Astrocyte of the hippocampus (primary cell): ENCODE measurements at regions not wholly inside any gene's neighbourhood (a gene's known extent, or its start where the extent isn't known, plus 50 kb on each side); places are given as distances from the start of the nearest gene placed in this dataset.
"Not testable (repeated sequence)": the region's sequence is repeated elsewhere in the genome, so short reads cannot be mapped to it uniquely, and the experiment has no call there.

Experiments
- DNase-seq: peaks from one replicate; pipeline ENCODE4 v3.0.0; 2011; ENCODE audit warnings: low read depth, low spot score

- no peak for DNase-seq
Measured at GRCh38 chr5:10130881-10131280, 118.8 kb downstream of the ATPSCKMT start.

- no peak for DNase-seq
Measured at GRCh38 chr5:10126900-10127299, 122.8 kb downstream of the ATPSCKMT start.

GRCh38 chr5:10125116-10125515, 124.6 kb downstream of the ATPSCKMT start:
- no peak for DNase-seq

DNA sequence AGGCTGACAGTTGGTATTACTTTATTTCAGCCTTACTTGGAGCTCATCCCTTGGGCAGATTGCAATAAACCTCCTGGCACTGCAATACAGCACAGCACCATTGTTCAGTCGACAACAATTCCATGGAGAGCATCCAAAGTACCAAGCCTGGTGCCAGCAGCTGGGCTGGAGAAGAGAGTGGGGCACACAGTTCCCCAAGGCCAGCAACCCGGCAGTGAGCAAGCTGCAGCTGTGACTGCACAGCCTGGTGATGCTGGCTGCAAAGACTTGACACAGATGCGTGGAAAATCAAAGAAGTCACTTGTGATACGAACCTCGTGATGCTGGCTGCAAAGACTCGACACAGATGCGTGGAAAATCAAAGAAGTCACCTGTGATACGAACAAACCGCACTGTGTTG, 125.4 kb downstream of the ATPSCKMT start:
- peak; percentile 25 for DNase-seq

- DNase-seq: no peak
Measured at GRCh38 chr5:10123254-10123989, 126.3 kb downstream of the ATPSCKMT start.

DNA sequence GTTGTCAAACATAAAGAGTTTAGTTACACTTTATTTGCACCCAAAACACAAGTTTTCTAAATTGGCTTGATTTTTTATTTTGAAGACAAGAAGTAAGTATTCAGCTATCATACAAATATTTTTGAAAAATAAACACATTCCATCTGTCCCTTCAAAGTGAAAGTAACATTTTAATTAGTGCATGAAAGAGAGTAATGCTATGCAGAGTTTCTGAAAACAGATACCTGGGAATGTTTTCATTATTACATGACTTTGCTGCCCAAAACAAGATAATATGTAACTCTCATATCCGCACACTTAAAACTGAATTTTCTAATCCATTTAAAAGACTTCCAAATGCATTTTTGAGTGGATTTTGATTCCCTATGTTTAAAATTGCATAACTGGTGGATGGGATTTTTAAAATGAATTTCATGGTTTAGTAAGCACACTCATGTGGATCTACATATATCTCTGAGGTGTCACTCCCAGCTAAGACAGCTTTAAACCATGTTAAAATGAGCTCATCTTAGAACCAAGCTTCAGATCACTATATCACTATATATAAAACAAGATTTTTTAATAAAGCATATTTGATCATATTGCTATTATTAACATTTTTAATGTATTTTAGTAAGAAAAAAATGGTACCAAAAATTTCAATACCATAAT, 127.5 kb downstream of the ATPSCKMT start:
- no peak for DNase-seq

- no peak for DNase-seq
Measured at GRCh38 chr5:10120934-10121333, 128.8 kb downstream of the ATPSCKMT start.

GRCh38 chr5:10118150-10118549, 131.5 kb downstream of the ATPSCKMT start:
- no peak for DNase-seq

DNA sequence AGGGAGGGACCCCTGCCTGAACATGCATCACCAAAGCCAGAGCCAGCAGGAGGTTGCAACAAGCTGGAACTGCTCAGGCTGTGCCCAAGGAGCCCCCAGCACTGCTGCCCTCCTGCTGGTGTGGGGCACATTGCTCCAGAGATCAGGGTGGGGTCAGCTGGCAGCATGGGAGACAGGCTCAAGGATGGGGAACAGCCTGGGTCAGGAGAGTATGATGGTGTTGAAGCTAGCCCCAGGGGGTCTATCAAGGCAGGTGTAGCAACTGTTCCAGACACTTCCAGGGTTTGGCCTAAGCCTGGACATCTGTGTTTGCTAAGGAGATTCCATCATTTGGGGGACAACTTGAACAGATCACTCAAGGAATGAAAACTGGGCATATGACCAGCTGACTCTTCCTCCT, 133.1 kb downstream of the ATPSCKMT start:
- no peak for DNase-seq

DNA sequence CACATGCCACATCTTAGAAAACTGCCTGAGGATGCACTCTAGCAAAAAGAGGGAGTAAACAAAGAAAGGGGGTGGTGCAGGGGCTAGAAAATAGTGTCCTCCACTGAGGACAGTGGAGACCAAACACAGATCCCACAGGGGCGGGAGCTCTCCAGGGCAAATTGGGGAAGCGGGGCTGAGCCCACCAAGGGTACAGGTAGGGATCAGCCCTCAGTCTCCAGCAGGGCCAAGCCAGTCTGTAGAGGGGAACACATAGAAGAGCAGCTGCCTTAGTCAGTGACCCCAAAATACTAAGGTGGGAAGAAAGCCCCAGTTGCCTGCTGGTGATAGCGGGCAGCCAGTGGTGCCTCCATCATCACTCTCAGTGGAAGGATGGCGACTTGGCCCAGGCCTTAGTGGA, 134.0 kb downstream of the ATPSCKMT start:
- DNase-seq: no peak

DNA sequence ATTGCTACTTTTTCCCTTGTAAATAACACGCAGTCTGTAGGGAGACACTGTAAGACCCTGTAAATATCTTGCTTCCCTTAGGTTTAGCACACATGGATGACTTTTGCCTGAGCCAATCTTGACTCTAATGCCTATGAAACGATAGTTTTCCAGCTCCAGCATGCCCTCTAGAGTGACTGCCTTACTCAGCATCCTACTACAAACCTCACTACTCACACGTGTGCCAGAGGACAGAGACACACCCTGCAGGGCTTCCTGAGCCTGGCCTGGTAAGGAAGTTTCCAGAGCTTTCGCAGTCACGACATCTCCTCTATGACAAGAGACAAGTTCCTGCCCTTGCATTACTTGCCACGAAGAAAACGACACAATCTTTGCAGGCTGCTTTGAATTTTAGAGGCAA, 138.1 kb downstream of the ATPSCKMT start:
- DNase-seq: peak; percentile 33

DNA sequence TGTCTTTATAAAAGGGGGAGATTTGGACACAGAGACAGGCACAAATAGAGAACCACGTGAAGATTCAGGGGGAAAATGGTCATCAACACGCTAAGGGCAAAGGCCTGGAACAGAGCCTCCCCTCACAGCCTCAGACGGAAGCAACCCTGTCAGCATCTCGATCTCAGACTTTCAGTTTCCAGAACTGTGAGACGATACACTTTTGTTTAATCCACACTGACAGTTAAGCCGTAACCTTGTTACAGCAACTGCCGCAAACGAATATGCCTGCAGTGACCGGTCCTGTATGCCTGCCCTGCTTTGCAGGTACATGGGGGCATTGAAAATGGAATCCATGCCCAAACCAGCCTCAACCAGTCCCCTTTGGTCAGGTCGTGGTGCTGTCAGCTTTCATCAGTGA, 139.5 kb downstream of the ATPSCKMT start:
- DNase-seq: no peak

GRCh38 chr5:10109299-10109698, 140.4 kb downstream of the ATPSCKMT start:
- DNase-seq: no peak

DNA sequence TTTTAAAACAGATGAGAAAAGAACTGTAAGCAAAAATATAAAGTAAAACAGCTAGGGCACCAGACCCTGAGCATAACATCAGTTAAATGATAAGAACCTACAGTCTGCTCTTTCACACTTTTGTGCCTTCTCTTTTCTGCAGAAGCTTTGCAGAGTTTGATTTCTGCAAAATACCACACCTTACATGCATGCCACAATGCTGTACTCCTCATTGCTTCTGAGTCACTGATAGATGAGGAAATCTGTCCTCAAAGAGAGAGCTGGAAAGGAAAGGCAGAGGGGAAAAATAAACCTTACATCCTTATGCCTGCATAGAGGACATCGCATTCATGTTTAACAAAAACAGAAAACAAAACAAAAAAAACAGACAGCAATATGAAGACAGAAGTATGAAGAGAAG, 142.9 kb downstream of the ATPSCKMT start:
- DNase-seq: no peak

- no peak for DNase-seq
Measured at GRCh38 chr5:10106285-10106684, 143.4 kb downstream of the ATPSCKMT start.

DNA sequence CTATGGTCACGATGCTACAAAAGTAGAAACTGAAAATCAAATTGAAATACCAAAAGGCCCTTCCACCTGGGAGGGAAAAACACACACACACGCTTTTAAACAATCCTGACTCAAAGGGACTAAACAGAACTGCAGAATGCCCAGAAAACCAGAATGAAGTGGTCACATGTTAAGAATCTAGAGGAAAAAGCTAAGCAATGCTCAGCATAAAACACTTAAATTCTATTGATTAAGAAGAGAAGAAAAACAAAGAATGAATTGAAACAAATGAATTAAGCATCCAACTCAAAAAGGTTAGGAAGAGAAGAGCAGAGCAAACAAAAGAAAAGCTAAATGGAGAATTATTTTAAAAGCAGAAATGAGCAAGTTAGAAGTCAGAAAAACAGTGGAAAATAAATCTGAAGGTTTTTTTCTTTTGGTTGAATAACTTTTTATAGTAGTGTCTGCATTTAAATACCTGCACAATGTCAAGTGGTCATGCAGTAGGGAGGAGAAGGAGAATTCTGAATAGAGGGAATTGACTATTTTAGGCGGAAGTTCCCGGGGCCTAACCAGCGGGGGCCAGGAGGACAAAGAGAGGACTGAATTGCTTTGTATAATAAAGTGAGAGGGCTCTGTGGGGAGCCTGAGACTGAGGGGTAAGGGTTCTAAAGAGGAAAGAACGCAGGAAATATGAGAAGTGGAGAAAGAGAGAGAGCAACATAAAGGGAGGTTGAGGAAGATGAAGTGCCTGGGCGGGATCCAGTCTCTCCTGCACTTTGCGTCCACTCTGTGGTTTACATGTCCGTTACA, 146.8 kb downstream of the ATPSCKMT start:
- no peak for DNase-seq

DNA sequence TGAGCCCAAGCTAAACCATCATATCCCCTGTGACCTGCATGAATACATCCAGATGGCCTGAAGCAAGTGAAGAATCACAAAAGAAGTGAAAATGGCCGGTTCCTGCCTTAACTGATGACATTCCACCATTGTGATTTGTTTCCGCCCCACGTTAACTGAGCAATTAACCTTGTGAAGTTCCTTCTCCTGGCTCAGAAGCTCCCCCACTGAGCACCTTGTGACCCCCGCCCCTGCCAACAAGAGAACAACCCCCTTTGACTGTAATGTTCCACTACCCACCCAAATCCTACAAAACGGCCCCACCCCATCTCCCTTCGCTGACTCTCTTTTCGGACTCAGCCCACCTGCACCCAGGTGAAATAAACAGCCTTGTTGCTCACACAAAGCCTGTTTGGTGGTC, 147.5 kb downstream of the ATPSCKMT start:
- DNase-seq: not testable (repeated sequence)

DNA sequence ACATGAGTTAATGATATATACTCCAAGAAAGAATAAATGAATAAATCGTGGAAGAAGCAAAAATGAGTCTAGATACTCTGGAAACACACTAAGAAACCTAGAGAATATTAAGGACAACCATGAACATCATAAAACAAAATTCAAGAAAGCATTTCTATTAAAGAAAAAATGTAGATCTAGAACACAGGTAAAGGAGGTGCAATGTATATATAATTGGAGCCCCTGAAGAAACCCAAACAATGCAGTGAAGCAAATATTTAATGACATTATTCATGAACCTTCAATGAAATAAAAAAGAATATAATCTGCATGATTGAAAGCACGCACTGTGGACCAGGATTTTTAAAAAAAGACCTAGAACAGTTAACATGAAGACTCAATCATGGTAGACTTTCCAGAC, 150.1 kb downstream of the ATPSCKMT start:
- DNase-seq: no peak

DNA sequence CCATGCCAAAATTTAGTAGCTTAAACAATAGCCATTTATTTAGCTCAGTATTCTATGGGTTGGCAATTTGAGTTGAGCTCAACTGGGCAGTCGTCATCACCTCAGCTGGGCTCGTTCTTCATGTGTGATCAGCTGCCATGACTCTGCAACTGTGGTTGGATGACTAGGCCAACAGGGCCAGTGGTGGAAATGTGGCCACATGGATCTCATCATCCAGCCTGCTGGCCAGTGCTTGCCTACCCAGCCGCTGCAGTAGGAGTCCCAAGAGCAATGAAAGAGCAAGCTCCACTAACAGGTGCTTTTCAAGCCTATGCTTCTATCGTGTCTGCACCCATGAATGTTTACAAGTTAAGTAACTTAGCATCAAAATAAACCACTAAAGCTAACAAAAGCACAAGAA, 158.0 kb downstream of the ATPSCKMT start:
- DNase-seq: no peak

- DNase-seq: no peak
Measured at GRCh38 chr5:10090074-10090473, 159.6 kb downstream of the ATPSCKMT start.

DNA sequence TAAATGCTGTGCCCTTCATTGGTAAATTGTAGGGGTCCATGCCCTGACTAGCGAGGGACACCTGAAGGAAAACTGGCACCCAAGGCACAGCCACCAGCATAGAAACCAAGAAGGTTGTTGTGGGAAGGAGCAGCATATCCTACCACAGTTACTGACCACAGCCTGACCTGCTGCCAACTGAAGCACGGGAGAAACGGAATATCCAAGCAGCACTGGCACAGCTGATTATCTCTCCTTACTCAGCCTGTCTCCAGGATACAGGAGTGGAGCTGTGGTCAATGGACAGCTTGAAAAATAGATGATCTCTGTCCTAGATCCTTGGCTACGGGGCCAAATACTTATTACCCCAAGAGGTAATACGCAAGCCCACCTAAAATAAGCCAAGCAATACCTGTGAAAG, 164.5 kb downstream of the ATPSCKMT start:
- peak; percentile 8 for DNase-seq

DNA sequence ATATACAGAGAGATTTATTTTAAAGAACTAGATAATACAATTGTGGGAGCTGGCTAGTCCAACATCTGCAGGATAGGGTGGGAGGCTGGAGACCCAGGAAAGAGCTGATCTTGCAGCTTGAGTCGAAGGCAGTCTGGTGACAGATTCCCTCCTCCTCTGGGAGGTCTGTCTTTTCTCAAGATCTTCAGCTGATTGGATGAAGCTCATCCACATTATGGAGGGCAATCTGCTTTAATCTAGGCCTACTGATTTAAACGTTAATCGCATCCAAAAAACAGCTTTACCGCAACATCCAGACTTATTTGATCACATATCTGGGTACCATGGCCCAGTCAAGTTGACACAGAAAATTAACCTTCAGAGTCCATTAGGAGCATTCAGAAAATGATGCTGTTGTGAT, 168.1 kb downstream of the ATPSCKMT start:
- no peak for DNase-seq
